ENCODE measurements at regions not wholly inside any gene's neighbourhood (a gene's known extent, or its start where the extent isn't known, plus 50 kb on each side); places are given as distances from the start of the nearest gene placed in this dataset.

- no peak overlapping the region for H2AFZ ChIP-seq (ENCODE audit: low read depth, low read length)
- H3K36me3 ChIP-seq (ENCODE audit: insufficient read depth, low read length): no peaks in the 10 kb centered on the region
- TF ChIP-seq EP300 (conservative IDR thresholded peaks at IDR 0.05; ENCODE audit: poor library complexity, severe bottlenecking) (no peak), EZH2 (IDR thresholded peaks at IDR 0.05; ENCODE audit: borderline replicate concordance, insufficient read depth, low read length, poor library complexity, severe bottlenecking) (no peak), SMC3 (conservative IDR thresholded peaks at IDR 0.05; ENCODE audit: poor library complexity) (no peak), POLR2AphosphoS5 (IDR thresholded peaks at IDR 0.05) (no peak), CTCF (IDR thresholded peaks at IDR 0.05; ENCODE audit: poor library complexity, severe bottlenecking) (no peak)
- H3F3A ChIP-seq (ENCODE audit: insufficient read depth, low read length, poor library complexity, severe bottlenecking): no peaks in the 10 kb centered on the region
- no peaks in the 10 kb centered on the region for H3K27me3 ChIP-seq (ENCODE audit: insufficient read depth, low read depth, low read length)
- no peak overlapping the region for H3K4me2 ChIP-seq (ENCODE audit: low read length)
- no peak overlapping the region for H3K9ac ChIP-seq (ENCODE audit: low read length)
- no peaks in the 10 kb centered on the region for H3K9me2 ChIP-seq (ENCODE audit: insufficient read depth, low read length)
- no peaks in the 10 kb centered on the region for H4K20me1 ChIP-seq (ENCODE audit: insufficient read depth)
- no peaks in the 10 kb centered on the region for H3K9me3 ChIP-seq (ENCODE audit: low read length)
- no peak overlapping the region for H3K27ac ChIP-seq (ENCODE audit: low read length)
- no peak overlapping the region for H3K4me3 ChIP-seq (ENCODE audit: low read length)
- no peaks in the 10 kb centered on the region for H3K79me2 ChIP-seq (replicated peaks; ENCODE audit: insufficient read depth, low read length)
Measured at GRCh38 chr3:34294240-34294639, 495.8 kb downstream of the PDCD6IP start.

DNA sequence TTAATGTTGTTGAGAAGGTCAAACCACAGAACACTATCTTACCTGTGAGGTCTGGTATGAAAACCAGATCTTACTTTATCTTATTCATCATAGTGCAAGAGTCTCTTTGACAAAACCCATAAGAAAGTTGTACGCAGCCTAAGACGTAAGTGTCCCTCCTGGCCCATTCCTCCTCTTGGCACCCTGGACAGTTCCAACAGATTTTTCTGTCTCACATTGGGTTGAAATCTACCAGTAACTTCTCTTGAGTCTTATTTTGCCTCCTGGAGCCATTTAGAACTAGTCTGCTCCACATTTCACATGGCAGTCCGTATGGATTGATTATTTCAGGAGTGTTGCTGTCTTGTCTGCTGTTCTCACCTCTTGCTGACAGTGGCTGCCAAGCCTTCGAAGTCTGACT, 498.4 kb downstream of the PDCD6IP start:
- Histone ChIP-seq H3K36me3 (ENCODE audit: insufficient read depth, low read length) (no peaks in the 10 kb centered on the region), H3K4me2 (ENCODE audit: low read length) (no peak overlapping the region), H3K4me3 (ENCODE audit: low read length) (no peak overlapping the region), H3F3A (ENCODE audit: insufficient read depth, low read length, poor library complexity, severe bottlenecking) (no peaks in the 10 kb centered on the region), H3K9me2 (ENCODE audit: insufficient read depth, low read length) (no peaks in the 10 kb centered on the region), H3K9me3 (ENCODE audit: low read length) (no peaks in the 10 kb centered on the region), H3K27ac (ENCODE audit: low read length) (no peak overlapping the region), H4K20me1 (ENCODE audit: insufficient read depth) (no peaks in the 10 kb centered on the region), H3K9ac (ENCODE audit: low read length) (no peak overlapping the region), H3K79me2 (replicated peaks; ENCODE audit: insufficient read depth, low read length) (no peaks in the 10 kb centered on the region), H2AFZ (ENCODE audit: low read depth, low read length) (no peak overlapping the region), H3K27me3 (ENCODE audit: insufficient read depth, low read depth, low read length) (no peaks in the 10 kb centered on the region)
- TF ChIP-seq, protein P1, sequence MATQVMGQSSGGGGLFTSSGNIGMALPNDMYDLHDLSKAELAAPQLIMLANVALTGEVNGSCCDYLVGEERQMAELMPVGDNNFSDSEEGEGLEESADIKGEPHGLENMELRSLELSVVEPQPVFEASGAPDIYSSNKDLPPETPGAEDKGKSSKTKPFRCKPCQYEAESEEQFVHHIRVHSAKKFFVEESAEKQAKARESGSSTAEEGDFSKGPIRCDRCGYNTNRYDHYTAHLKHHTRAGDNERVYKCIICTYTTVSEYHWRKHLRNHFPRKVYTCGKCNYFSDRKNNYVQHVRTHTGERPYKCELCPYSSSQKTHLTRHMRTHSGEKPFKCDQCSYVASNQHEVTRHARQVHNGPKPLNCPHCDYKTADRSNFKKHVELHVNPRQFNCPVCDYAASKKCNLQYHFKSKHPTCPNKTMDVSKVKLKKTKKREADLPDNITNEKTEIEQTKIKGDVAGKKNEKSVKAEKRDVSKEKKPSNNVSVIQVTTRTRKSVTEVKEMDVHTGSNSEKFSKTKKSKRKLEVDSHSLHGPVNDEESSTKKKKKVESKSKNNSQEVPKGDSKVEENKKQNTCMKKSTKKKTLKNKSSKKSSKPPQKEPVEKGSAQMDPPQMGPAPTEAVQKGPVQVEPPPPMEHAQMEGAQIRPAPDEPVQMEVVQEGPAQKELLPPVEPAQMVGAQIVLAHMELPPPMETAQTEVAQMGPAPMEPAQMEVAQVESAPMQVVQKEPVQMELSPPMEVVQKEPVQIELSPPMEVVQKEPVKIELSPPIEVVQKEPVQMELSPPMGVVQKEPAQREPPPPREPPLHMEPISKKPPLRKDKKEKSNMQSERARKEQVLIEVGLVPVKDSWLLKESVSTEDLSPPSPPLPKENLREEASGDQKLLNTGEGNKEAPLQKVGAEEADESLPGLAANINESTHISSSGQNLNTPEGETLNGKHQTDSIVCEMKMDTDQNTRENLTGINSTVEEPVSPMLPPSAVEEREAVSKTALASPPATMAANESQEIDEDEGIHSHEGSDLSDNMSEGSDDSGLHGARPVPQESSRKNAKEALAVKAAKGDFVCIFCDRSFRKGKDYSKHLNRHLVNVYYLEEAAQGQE (IDR thresholded peaks at IDR 0.05; ENCODE audit: borderline replicate concordance): no peak
- no peak for TF ChIP-seq MXI1 (conservative IDR thresholded peaks at IDR 0.05; ENCODE audit: poor library complexity, severe bottlenecking)
- no peak for TF ChIP-seq EZH2 (IDR thresholded peaks at IDR 0.05; ENCODE audit: borderline replicate concordance, insufficient read depth, low read length, poor library complexity, severe bottlenecking)
- TF ChIP-seq CTCF (IDR thresholded peaks at IDR 0.05; ENCODE audit: poor library complexity, severe bottlenecking): no peak
- no peak for TF ChIP-seq EP300 (conservative IDR thresholded peaks at IDR 0.05; ENCODE audit: poor library complexity, severe bottlenecking)
- TF ChIP-seq TAF1 (IDR thresholded peaks at IDR 0.05; ENCODE audit: low read depth): no peak
- TF ChIP-seq SMC3 (conservative IDR thresholded peaks at IDR 0.05; ENCODE audit: poor library complexity): no peak
- no peak for TF ChIP-seq POLR2AphosphoS5 (IDR thresholded peaks at IDR 0.05)
- no peak for TF ChIP-seq RAD21 (conservative IDR thresholded peaks at IDR 0.05)

Measured in neural cell (in vitro differentiated cells).